WTC11 (cell line): ENCODE measurements at regions not wholly inside any gene's neighbourhood (a gene's known extent, or its start where the extent isn't known, plus 50 kb on each side); places are given as distances from the start of the nearest gene placed in this dataset.
"Not testable (repeated sequence)": the region's sequence is repeated elsewhere in the genome, so short reads cannot be mapped to it uniquely, and the experiment has no call there.

ENCODE experiments used
- ATAC-seq: fragments of 200-7000 bp; cut with Tn5 transposase; 2 replicates; pipeline ENCODE4 v1.10.0; 2021; ENCODE audit warnings: mild to moderate bottlenecking, moderate library complexity
- CTCF ChIA-PET: fragments of 300-600 bp; sonication (Branson Sonifier 250); formaldehyde crosslinking; loops from one replicate; lab custom pipeline; 2021; ENCODE audit warnings: antibody characterized with exemption; lab: Charles Lee
- POLR2A ChIA-PET: fragments of 350-600 bp; sonication (Branson Sonifier 250); formaldehyde crosslinking; loops from one replicate; lab custom pipeline; 2021; ENCODE audit warnings: antibody characterized with exemption; lab: Charles Lee
- DNase-seq: peaks from one replicate; pipeline ENCODE4 v3.0.0; 2021; ENCODE audit warnings: low spot score
- H3K27ac Mint-ChIP-seq: 2 replicates; pipeline ENCODE4 v1.8.0; 2021; ENCODE audit warnings: mixed read lengths
- H3K27me3 Mint-ChIP-seq: 2 replicates; pipeline ENCODE4 v1.8.0; 2021; ENCODE audit warnings: low read depth, mild to moderate bottlenecking, moderate library complexity, mixed read lengths
- H3K36me3 Mint-ChIP-seq: 2 replicates; pipeline ENCODE4 v1.8.0; 2021; ENCODE audit warnings: mixed read lengths
- H3K4me1 Mint-ChIP-seq: 2 replicates; pipeline ENCODE4 v1.8.0; 2022; ENCODE audit warnings: mixed read lengths
- H3K4me3 Mint-ChIP-seq: 2 replicates; pipeline ENCODE4 v1.8.0; 2021; ENCODE audit warnings: mild to moderate bottlenecking, moderate library complexity, mixed read lengths
- H3K9me3 Mint-ChIP-seq: 2 replicates; pipeline ENCODE4 v1.8.0; 2021; ENCODE audit warnings: mixed read lengths
- AR ChIP-seq: fragments of 250-450 bp; sonication (Bioruptor Pico); IDR thresholded peaks from 2 replicates; pipeline ENCODE4 v1.9.0; 2021; ENCODE audit warnings: mild to moderate bottlenecking
- ATF1 ChIP-seq: sonication (generic); formaldehyde crosslinking; IDR thresholded peaks from 2 replicates; pipeline ENCODE4 v1.8.1; 2023; ENCODE audit warnings: mild to moderate bottlenecking, moderate library complexity, missing genetic modification reagents
- CBFB ChIP-seq: sonication (generic); formaldehyde crosslinking; IDR thresholded peaks from 2 replicates; pipeline ENCODE4 v1.8.1; 2022; ENCODE audit warnings: mild to moderate bottlenecking, low read depth, missing genetic modification reagents
- ETV6 ChIP-seq: sonication (generic); formaldehyde crosslinking; IDR thresholded peaks from 2 replicates; pipeline ENCODE4 v1.8.1; 2022; ENCODE audit warnings: mild to moderate bottlenecking, missing genetic modification reagents
- FOXJ3 ChIP-seq: sonication (generic); formaldehyde crosslinking; IDR thresholded peaks from 2 replicates; pipeline ENCODE4 v1.9.0; 2021; ENCODE audit warnings: missing genetic modification reagents, mild to moderate bottlenecking, borderline replicate concordance
- GABPB1 ChIP-seq: sonication (generic); formaldehyde crosslinking; IDR thresholded peaks from 2 replicates; pipeline ENCODE4 v1.8.1; 2023; ENCODE audit warnings: mild to moderate bottlenecking, missing genetic modification reagents
- IRF1 ChIP-seq: sonication (generic); formaldehyde crosslinking; IDR thresholded peaks from 2 replicates; pipeline ENCODE4 v1.8.0; 2023; ENCODE audit warnings: missing genetic modification reagents
- MYBL2 ChIP-seq: sonication (generic); formaldehyde crosslinking; IDR thresholded peaks from 2 replicates; pipeline ENCODE4 v1.8.1; 2023; ENCODE audit warnings: mild to moderate bottlenecking, moderate library complexity, missing genetic modification reagents
- NFE2L1 ChIP-seq: sonication (generic); formaldehyde crosslinking; IDR thresholded peaks from 2 replicates; pipeline ENCODE4 v1.8.1; 2023; ENCODE audit warnings: missing genetic modification reagents
- NFYB ChIP-seq: sonication (generic); formaldehyde crosslinking; conservative IDR thresholded peaks from 2 replicates; pipeline ENCODE4 v1.8.0; 2022; ENCODE audit warnings: low read depth, missing genetic modification reagents
- SMAD4 ChIP-seq: sonication (generic); formaldehyde crosslinking; IDR thresholded peaks from 2 replicates; pipeline ENCODE4 v1.8.0; 2022; ENCODE audit warnings: mild to moderate bottlenecking, missing genetic modification reagents
- SOX15 ChIP-seq: fragments of 250-450 bp; sonication (Bioruptor Pico); IDR thresholded peaks from 2 replicates; pipeline ENCODE4 v1.9.0; 2021; ENCODE audit warnings: mild to moderate bottlenecking
- TP53 ChIP-seq: sonication (generic); formaldehyde crosslinking; IDR thresholded peaks from 2 replicates; pipeline ENCODE4 v1.8.1; 2023; ENCODE audit warnings: mild to moderate bottlenecking, missing genetic modification reagents
- ZNF121 ChIP-seq: sonication (generic); formaldehyde crosslinking; IDR thresholded peaks from 2 replicates; pipeline ENCODE4 v1.8.0; 2023; ENCODE audit warnings: missing genetic modification reagents
- ZNF138 ChIP-seq: sonication (generic); formaldehyde crosslinking; conservative IDR thresholded peaks from 2 replicates; pipeline ENCODE4 v1.8.1; 2022; ENCODE audit warnings: mild to moderate bottlenecking, moderate library complexity, missing genetic modification reagents
- ZNF671 ChIP-seq: fragments of 250-450 bp; sonication (Bioruptor Pico); IDR thresholded peaks from 2 replicates; pipeline ENCODE4 v1.8.0; 2021; ENCODE audit warnings: mild to moderate bottlenecking
- TF ChIP-seq, protein P1 (sequence below): fragments of 250-450 bp; sonication (Bioruptor Pico); IDR thresholded peaks from 2 replicates; pipeline ENCODE4 v1.9.0; 2021; ENCODE audit warnings: mild to moderate bottlenecking, borderline replicate concordance
- TF ChIP-seq, protein P2 (sequence below): sonication (generic); formaldehyde crosslinking; IDR thresholded peaks from 2 replicates; pipeline ENCODE4 v1.8.0; 2022; ENCODE audit warnings: missing genetic modification reagents
- TF ChIP-seq, protein P3 (sequence below): sonication (generic); formaldehyde crosslinking; IDR thresholded peaks from 2 replicates; pipeline ENCODE4 v1.8.1; 2023; ENCODE audit warnings: mild to moderate bottlenecking, missing genetic modification reagents, moderate library complexity

DNA sequence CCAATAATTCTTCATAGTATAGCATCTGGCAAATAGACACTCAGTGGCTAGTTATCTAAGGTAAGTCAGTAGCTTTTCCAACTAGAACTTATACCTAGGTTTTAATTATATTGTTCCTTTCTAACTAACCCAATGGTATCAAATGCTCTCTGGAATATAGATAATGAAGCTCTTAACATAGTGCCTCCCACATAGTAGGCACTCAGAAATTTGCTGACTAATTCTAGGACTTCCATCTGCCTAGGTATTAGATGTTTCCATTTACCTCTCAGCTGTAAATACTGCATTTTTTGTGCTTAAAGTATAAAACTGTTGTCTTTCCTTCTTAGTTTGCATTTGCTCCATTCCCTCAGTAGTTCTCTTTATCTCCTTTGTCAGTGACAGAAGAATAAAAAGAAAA is 214.3 kb upstream of the SPRY1 start (continued):
- no peak for TF ChIP-seq AR

DNA sequence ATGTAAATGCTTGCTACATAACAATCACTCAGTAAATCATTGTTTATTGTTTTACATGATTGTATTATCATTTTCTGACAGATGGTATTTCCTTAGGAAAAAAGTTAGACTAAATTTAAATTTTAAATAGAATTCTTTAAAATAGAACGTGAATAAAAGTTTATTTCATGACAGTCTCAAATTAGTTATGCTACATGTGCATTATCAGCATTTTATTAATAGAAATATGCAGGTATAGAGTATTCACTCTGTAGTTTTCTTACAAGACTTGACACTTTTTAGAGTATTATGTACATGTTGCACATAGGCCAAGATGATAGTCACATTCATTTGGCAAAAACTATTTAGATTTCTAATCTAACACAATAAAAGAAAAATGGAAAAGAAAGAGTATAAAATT is 213.3 kb upstream of the SPRY1 start:
- Mint-ChIP-seq H3K36me3 (no peaks in the 10 kb centered on the region), H3K27ac (no peak overlapping the region), H3K9me3 (no peaks in the 10 kb centered on the region), H3K4me3 (no peak overlapping the region), H3K27me3 (no peaks in the 10 kb centered on the region), H3K4me1 (peaks cover 10% of the 10 kb centered on the region)
- DNase-seq (no peak), ATAC-seq (no peak)
- TF ChIP-seq NFE2L1 (CRISPR knock-in tag) = no peak
- no peak for TF ChIP-seq ZNF121 (CRISPR knock-in tag)
- no peak for TF ChIP-seq SOX15 (CRISPR knock-in tag)
- no peak for TF ChIP-seq ETV6
- TF ChIP-seq CBFB = no peak
- TF ChIP-seq GABPB1 (CRISPR knock-in tag) = no peak
- no peak for TF ChIP-seq ZNF138 (CRISPR knock-in tag)
- TF ChIP-seq, protein P1, sequence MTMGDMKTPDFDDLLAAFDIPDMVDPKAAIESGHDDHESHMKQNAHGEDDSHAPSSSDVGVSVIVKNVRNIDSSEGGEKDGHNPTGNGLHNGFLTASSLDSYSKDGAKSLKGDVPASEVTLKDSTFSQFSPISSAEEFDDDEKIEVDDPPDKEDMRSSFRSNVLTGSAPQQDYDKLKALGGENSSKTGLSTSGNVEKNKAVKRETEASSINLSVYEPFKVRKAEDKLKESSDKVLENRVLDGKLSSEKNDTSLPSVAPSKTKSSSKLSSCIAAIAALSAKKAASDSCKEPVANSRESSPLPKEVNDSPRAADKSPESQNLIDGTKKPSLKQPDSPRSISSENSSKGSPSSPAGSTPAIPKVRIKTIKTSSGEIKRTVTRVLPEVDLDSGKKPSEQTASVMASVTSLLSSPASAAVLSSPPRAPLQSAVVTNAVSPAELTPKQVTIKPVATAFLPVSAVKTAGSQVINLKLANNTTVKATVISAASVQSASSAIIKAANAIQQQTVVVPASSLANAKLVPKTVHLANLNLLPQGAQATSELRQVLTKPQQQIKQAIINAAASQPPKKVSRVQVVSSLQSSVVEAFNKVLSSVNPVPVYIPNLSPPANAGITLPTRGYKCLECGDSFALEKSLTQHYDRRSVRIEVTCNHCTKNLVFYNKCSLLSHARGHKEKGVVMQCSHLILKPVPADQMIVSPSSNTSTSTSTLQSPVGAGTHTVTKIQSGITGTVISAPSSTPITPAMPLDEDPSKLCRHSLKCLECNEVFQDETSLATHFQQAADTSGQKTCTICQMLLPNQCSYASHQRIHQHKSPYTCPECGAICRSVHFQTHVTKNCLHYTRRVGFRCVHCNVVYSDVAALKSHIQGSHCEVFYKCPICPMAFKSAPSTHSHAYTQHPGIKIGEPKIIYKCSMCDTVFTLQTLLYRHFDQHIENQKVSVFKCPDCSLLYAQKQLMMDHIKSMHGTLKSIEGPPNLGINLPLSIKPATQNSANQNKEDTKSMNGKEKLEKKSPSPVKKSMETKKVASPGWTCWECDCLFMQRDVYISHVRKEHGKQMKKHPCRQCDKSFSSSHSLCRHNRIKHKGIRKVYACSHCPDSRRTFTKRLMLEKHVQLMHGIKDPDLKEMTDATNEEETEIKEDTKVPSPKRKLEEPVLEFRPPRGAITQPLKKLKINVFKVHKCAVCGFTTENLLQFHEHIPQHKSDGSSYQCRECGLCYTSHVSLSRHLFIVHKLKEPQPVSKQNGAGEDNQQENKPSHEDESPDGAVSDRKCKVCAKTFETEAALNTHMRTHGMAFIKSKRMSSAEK (CRISPR knock-in tag) = no peak
- no peak for TF ChIP-seq FOXJ3 (CRISPR knock-in tag)
- TF ChIP-seq, protein P2, sequence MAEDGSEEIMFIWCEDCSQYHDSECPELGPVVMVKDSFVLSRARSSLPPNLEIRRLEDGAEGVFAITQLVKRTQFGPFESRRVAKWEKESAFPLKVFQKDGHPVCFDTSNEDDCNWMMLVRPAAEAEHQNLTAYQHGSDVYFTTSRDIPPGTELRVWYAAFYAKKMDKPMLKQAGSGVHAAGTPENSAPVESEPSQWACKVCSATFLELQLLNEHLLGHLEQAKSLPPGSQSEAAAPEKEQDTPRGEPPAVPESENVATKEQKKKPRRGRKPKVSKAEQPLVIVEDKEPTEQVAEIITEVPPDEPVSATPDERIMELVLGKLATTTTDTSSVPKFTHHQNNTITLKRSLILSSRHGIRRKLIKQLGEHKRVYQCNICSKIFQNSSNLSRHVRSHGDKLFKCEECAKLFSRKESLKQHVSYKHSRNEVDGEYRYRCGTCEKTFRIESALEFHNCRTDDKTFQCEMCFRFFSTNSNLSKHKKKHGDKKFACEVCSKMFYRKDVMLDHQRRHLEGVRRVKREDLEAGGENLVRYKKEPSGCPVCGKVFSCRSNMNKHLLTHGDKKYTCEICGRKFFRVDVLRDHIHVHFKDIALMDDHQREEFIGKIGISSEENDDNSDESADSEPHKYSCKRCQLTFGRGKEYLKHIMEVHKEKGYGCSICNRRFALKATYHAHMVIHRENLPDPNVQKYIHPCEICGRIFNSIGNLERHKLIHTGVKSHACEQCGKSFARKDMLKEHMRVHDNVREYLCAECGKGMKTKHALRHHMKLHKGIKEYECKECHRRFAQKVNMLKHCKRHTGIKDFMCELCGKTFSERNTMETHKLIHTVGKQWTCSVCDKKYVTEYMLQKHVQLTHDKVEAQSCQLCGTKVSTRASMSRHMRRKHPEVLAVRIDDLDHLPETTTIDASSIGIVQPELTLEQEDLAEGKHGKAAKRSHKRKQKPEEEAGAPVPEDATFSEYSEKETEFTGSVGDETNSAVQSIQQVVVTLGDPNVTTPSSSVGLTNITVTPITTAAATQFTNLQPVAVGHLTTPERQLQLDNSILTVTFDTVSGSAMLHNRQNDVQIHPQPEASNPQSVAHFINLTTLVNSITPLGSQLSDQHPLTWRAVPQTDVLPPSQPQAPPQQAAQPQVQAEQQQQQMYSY (CRISPR knock-in tag) = no peak
- TF ChIP-seq ZNF671 (CRISPR knock-in tag) = no peak
- TF ChIP-seq AR = no peak
- TF ChIP-seq, protein P3, sequence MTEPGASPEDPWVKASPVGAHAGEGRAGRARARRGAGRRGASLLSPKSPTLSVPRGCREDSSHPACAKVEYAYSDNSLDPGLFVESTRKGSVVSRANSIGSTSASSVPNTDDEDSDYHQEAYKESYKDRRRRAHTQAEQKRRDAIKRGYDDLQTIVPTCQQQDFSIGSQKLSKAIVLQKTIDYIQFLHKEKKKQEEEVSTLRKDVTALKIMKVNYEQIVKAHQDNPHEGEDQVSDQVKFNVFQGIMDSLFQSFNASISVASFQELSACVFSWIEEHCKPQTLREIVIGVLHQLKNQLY (CRISPR knock-in tag) = no peak
- TF ChIP-seq MYBL2 (CRISPR knock-in tag) = no peak
- TF ChIP-seq TP53 (CRISPR knock-in tag) = no peak
- TF ChIP-seq SMAD4 (CRISPR knock-in tag) = no peak
- no peak for TF ChIP-seq NFYB (CRISPR knock-in tag)
- no peak for TF ChIP-seq IRF1
- no peak for TF ChIP-seq ATF1 (CRISPR knock-in tag)
- CTCF ChIA-PET = no interaction called here
- POLR2A ChIA-PET = no interaction called here

- H3K4me3 Mint-ChIP-seq, H3K36me3 Mint-ChIP-seq, DNase-seq, H3K9me3 Mint-ChIP-seq, ATAC-seq, POLR2A ChIA-PET, H3K27me3 Mint-ChIP-seq, CTCF ChIA-PET, H3K4me1 Mint-ChIP-seq, H3K27ac Mint-ChIP-seq: not testable (repeated sequence)
Observed at GRCh38 chr4:123183754-123184153, 212.8 kb upstream of the SPRY1 start.
